OCI-LY1 (cell line): ENCODE measurements at regions not wholly inside any gene's neighbourhood (a gene's known extent, or its start where the extent isn't known, plus 50 kb on each side); places are given as distances from the start of the nearest gene placed in this dataset.

ENCODE experiments used
- H2AFZ ChIP-seq: fragments of 200-600 bp; sonication (generic), shearing (Covaris generic); 2 replicates; pipeline ENCODE4 v1.6.0; 2014; ENCODE audit warnings: antibody characterized with exemption, mild to moderate bottlenecking, low read length
- H3F3A ChIP-seq: fragments of 200-600 bp; sonication (generic), shearing (Covaris generic); 2 replicates; pipeline ENCODE4 v1.6.0; 2014; ENCODE audit warnings: mild to moderate bottlenecking, antibody characterized with exemption, low read length, moderate library complexity; ENCODE audit not compliant: insufficient read depth
- H3K27ac ChIP-seq: fragments of 200-600 bp; sonication (generic); 2 replicates; pipeline ENCODE4 v1.5.1; 2014; ENCODE audit warnings: low read length, mixed run types, mild to moderate bottlenecking, low read depth; ENCODE audit not compliant: poor library complexity, severe bottlenecking
- H3K27me3 ChIP-seq: fragments of 200-600 bp; sonication (generic); 2 replicates; pipeline ENCODE4 v1.6.0; 2014; ENCODE audit warnings: antibody characterized with exemption, mild to moderate bottlenecking, low read length, moderate library complexity; ENCODE audit not compliant: insufficient read depth
- H3K36me3 ChIP-seq: fragments of 200-600 bp; sonication (generic); 2 replicates; pipeline ENCODE4 v1.6.1; 2014; ENCODE audit warnings: mild to moderate bottlenecking, antibody characterized with exemption, low read length, moderate library complexity, mixed read lengths; ENCODE audit not compliant: insufficient read depth
- H3K4me1 ChIP-seq: fragments of 200-600 bp; sonication (generic); 2 replicates; pipeline ENCODE4 v1.5.1; 2014; ENCODE audit warnings: mild to moderate bottlenecking, low read length, moderate library complexity; ENCODE audit not compliant: insufficient read depth, severe bottlenecking
- H3K4me2 ChIP-seq: fragments of 200-600 bp; sonication (generic), shearing (Covaris generic); 2 replicates; pipeline ENCODE4 v1.6.1; 2014; ENCODE audit warnings: low read length
- H3K4me3 ChIP-seq: fragments of 200-600 bp; sonication (generic); 2 replicates; pipeline ENCODE4 v1.5.1; 2014; ENCODE audit warnings: low read length, low read depth, mild to moderate bottlenecking, mixed read lengths; ENCODE audit not compliant: poor library complexity, severe bottlenecking
- H3K79me2 ChIP-seq: fragments of 200-600 bp; shearing (Covaris generic); 2 replicates; pipeline ENCODE4 v1.6.1; 2016; ENCODE audit warnings: mixed run types, low read length, mixed read lengths; ENCODE audit not compliant: insufficient read depth
- H3K9ac ChIP-seq: fragments of 200-600 bp; sonication (generic), shearing (Covaris generic); 2 replicates; pipeline ENCODE4 v1.6.1; 2014; ENCODE audit warnings: mild to moderate bottlenecking, low read length, mixed read lengths
- H3K9me2 ChIP-seq: fragments of 200-600 bp; sonication (generic), shearing (Covaris generic); 2 replicates; pipeline ENCODE4 v1.6.1; 2014; ENCODE audit warnings: low read depth, mild to moderate bottlenecking, low read length, mixed read lengths
- H3K9me3 ChIP-seq: fragments of 200-600 bp; shearing (Covaris generic); 2 replicates; pipeline ENCODE4 v1.6.1; 2014; ENCODE audit warnings: low read length, mixed read lengths
- H4K20me1 ChIP-seq: fragments of 200-600 bp; sonication (generic), shearing (Covaris generic); 2 replicates; pipeline ENCODE4 v1.6.0; 2016; ENCODE audit warnings: mild to moderate bottlenecking, low read length; ENCODE audit not compliant: insufficient read depth
- EZH2 ChIP-seq: fragments of 200-600 bp; sonication (generic), shearing (Covaris generic); IDR thresholded peaks from 2 replicates; pipeline ENCODE4 v1.8.0; 2017; ENCODE audit warnings: borderline replicate concordance, mixed run types, mild to moderate bottlenecking, antibody characterized with exemption, low read length, moderate library complexity, mixed read lengths
- TF ChIP-seq, protein P1 (sequence below): fragments of 200-600 bp; sonication (generic), shearing (Covaris generic); IDR thresholded peaks from 2 replicates; pipeline ENCODE4 v1.5.1; 2017; ENCODE audit warnings: mild to moderate bottlenecking, antibody characterized with exemption, low read length, moderate library complexity, mixed read lengths

DNA sequence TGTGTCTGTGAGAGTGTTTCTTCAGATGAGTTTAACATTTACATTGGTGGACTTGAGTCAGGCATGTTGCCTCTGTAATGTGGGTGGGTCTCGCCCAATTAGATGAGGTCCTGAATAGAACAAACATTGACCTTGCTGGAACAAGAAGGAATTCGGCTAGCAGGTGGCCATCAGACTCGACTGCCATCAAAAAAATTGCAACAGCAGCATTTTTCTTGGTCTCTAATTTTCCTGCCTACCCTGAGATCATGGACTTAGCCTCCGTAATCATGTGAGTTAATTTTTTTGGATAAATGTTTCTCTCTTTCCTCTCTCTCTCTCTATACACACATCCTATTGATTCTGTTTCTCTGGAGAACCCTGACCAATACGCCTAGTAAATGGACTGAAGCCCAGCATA, 83.8 kb upstream of the ST6GAL2 start:
- no peak overlapping the region for H2AFZ ChIP-seq
- no peak overlapping the region for H3K9ac ChIP-seq
- H4K20me1 ChIP-seq = no peaks in the 10 kb centered on the region
- no peak overlapping the region for H3K4me2 ChIP-seq
- H3K27me3 ChIP-seq = no peaks in the 10 kb centered on the region
- no peaks in the 10 kb centered on the region for H3K9me2 ChIP-seq
- no peaks in the 10 kb centered on the region for H3K79me2 ChIP-seq
- H3K4me1 ChIP-seq = no peaks in the 10 kb centered on the region
- TF ChIP-seq, protein P1, sequence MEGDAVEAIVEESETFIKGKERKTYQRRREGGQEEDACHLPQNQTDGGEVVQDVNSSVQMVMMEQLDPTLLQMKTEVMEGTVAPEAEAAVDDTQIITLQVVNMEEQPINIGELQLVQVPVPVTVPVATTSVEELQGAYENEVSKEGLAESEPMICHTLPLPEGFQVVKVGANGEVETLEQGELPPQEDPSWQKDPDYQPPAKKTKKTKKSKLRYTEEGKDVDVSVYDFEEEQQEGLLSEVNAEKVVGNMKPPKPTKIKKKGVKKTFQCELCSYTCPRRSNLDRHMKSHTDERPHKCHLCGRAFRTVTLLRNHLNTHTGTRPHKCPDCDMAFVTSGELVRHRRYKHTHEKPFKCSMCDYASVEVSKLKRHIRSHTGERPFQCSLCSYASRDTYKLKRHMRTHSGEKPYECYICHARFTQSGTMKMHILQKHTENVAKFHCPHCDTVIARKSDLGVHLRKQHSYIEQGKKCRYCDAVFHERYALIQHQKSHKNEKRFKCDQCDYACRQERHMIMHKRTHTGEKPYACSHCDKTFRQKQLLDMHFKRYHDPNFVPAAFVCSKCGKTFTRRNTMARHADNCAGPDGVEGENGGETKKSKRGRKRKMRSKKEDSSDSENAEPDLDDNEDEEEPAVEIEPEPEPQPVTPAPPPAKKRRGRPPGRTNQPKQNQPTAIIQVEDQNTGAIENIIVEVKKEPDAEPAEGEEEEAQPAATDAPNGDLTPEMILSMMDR = no peak
- no peak for TF ChIP-seq EZH2
- H3K9me3 ChIP-seq = no peaks in the 10 kb centered on the region
- H3F3A ChIP-seq = no peaks in the 10 kb centered on the region
- no peak overlapping the region for H3K27ac ChIP-seq
- no peak overlapping the region for H3K4me3 ChIP-seq
- no peaks in the 10 kb centered on the region for H3K36me3 ChIP-seq

DNA sequence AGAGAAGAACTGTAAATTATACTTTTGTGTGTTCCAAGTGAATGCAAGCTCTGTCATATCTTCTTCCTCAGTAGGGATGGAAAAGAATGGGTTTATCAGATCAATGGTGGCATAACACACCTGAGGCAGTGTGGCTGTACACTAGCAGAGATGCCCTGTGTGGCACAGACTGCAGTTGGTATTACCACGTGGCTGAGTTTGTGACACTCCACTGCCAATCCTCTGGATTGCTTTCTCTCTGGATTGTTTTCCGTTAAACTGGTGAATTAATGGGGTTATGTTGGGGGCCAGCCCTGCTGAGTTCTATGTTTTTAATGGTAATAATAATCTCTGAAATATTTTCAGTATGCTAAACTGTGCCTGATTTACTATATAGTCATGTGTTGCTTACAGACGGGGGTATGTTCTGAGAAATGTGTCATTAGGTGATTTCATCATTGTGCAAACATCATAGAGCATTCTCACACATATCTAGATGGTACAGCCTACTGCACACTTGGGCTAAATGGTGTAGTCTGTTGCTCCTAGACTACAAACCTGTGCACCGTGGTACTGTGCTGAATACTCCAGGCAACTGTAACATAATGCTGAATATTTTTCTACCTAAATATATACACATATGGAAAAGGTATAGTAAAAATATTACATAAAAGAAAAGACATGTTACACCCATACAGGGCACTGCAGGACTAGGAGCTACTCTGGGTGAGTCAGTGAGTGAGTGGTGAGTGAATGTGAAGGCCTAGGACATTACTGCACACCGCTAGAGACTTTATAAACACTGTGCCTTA, 84.7 kb upstream of the ST6GAL2 start:
- TF ChIP-seq EZH2 = no peak
- H3K4me2 ChIP-seq = no peak overlapping the region

DNA sequence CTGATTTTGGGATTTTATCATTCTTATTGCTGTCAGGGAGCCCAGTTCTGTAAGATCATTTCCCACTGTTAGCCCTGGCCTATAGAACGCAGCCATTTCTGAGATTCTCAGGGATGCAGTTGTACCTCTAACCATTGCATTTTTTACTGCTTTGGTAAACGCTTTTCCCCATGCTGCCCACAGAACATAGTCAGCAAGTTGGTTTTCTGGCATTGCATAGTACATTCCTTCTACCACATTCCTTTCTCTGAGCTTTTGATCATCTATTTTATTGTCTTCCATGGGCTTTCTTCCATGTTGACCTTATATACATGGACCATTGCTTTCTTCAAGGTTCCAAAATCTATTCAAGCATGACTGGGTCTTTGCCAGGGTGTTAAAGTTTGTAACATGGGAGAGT, 86.8 kb upstream of the ST6GAL2 start:
- Histone ChIP-seq H4K20me1 (no peaks in the 10 kb centered on the region), H3K4me3 (no peak overlapping the region), H3K9ac (no peak overlapping the region), H3K27ac (no peak overlapping the region), H2AFZ (no peak overlapping the region), H3K27me3 (no peaks in the 10 kb centered on the region), H3F3A (no peaks in the 10 kb centered on the region), H3K4me1 (no peaks in the 10 kb centered on the region), H3K9me2 (no peaks in the 10 kb centered on the region), H3K79me2 (no peaks in the 10 kb centered on the region), H3K4me2 (no peak overlapping the region), H3K9me3 (no peaks in the 10 kb centered on the region), H3K36me3 (no peaks in the 10 kb centered on the region)
- TF ChIP-seq EZH2 = no peak
- TF ChIP-seq, protein P1 = no peak

More for the DNA sequence above, 84.7 kb upstream of the ST6GAL2 start:
- H3K9me2 ChIP-seq = no peaks in the 10 kb centered on the region
- no peaks in the 10 kb centered on the region for H3K79me2 ChIP-seq
- H3K4me1 ChIP-seq = no peaks in the 10 kb centered on the region
- no peaks in the 10 kb centered on the region for H4K20me1 ChIP-seq
- no peaks in the 10 kb centered on the region for H3K36me3 ChIP-seq
- H3K9ac ChIP-seq = no peak overlapping the region
- no peaks in the 10 kb centered on the region for H3K27me3 ChIP-seq
- H3K9me3 ChIP-seq = no peaks in the 10 kb centered on the region
- H3K27ac ChIP-seq = no peak overlapping the region
- H3K4me3 ChIP-seq = no peak overlapping the region
- no peaks in the 10 kb centered on the region for H3F3A ChIP-seq
- no peak overlapping the region for H2AFZ ChIP-seq

DNA sequence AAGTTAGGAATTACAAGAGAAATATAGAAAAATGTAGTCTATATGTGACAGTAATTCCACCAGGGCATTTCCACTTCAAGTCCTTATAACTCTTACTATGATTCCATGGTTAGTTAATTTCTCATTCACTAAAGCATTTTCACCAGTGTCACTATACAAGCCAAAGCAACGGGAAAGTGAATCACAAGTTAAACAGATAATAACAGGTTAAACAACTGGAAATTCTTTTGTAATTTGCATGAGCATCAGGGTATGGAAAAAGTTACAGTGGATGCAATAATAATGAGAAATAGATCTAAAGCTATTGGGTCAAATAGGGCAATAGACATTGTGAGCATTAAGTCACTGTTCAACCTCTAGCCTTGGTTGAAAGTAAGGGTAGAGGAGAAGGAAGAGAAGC, 88.9 kb upstream of the ST6GAL2 start:
- no peaks in the 10 kb centered on the region for H3K9me2 ChIP-seq
- H3K4me3 ChIP-seq = no peak overlapping the region
- no peaks in the 10 kb centered on the region for H4K20me1 ChIP-seq
- H3K9me3 ChIP-seq = no peaks in the 10 kb centered on the region
- no peaks in the 10 kb centered on the region for H3K79me2 ChIP-seq
- no peaks in the 10 kb centered on the region for H3K27me3 ChIP-seq
- no peak for TF ChIP-seq EZH2
- TF ChIP-seq, protein P1 = no peak
- no peak overlapping the region for H3K27ac ChIP-seq
- no peak overlapping the region for H3K4me2 ChIP-seq
- no peak overlapping the region for H3K9ac ChIP-seq
- no peak overlapping the region for H2AFZ ChIP-seq
- no peaks in the 10 kb centered on the region for H3K36me3 ChIP-seq
- no peaks in the 10 kb centered on the region for H3F3A ChIP-seq
- H3K4me1 ChIP-seq = no peaks in the 10 kb centered on the region
